ENCODE measurements at regions not wholly inside any gene's neighbourhood (a gene's known extent, or its start where the extent isn't known, plus 50 kb on each side); places are given as distances from the start of the nearest gene placed in this dataset.

- TF ChIP-seq CTCF (IDR thresholded peaks at IDR 0.05) (no peak), EZH2 (IDR thresholded peaks at IDR 0.05; ENCODE audit: borderline replicate concordance, insufficient read depth, low read depth, low read length, poor library complexity, severe bottlenecking) (no peak)
Measured at GRCh38 chr9:12903316-12903715, 128.5 kb downstream of the LURAP1L start.

Measured in B cell (primary cell).